MM.1S (cell line): ENCODE measurements at regions not wholly inside any gene's neighbourhood (a gene's known extent, or its start where the extent isn't known, plus 50 kb on each side); places are given as distances from the start of the nearest gene placed in this dataset.

Experiments
- EZH2 ChIP-seq: fragments of 300-600 bp; sonication (generic); optimal IDR thresholded peaks from 2 replicates; pipeline ENCODE3; 2017; ENCODE audit warnings: low read depth, mild to moderate bottlenecking, antibody characterized with exemption, low read length, mixed read lengths
- EZH2phosphoT487 ChIP-seq: fragments of 300-600 bp; sonication (generic); IDR thresholded peaks from 2 replicates; pipeline ENCODE4 v1.6.1; 2018; ENCODE audit warnings: antibody characterized with exemption, low read length
- TF ChIP-seq, protein P1 (sequence below): fragments of 300-600 bp; sonication (generic); IDR thresholded peaks from 2 replicates; pipeline ENCODE4 v1.5.1; 2016; ENCODE audit warnings: antibody characterized with exemption, low read length, mixed read lengths

- TF ChIP-seq EZH2phosphoT487 (no peak), EZH2 (no peak)
- TF ChIP-seq, protein P1, sequence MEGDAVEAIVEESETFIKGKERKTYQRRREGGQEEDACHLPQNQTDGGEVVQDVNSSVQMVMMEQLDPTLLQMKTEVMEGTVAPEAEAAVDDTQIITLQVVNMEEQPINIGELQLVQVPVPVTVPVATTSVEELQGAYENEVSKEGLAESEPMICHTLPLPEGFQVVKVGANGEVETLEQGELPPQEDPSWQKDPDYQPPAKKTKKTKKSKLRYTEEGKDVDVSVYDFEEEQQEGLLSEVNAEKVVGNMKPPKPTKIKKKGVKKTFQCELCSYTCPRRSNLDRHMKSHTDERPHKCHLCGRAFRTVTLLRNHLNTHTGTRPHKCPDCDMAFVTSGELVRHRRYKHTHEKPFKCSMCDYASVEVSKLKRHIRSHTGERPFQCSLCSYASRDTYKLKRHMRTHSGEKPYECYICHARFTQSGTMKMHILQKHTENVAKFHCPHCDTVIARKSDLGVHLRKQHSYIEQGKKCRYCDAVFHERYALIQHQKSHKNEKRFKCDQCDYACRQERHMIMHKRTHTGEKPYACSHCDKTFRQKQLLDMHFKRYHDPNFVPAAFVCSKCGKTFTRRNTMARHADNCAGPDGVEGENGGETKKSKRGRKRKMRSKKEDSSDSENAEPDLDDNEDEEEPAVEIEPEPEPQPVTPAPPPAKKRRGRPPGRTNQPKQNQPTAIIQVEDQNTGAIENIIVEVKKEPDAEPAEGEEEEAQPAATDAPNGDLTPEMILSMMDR: no peak
Measured at GRCh38 chr12:60262378-60262777, 666.5 kb downstream of the SLC16A7 start.
